ENCODE measurements at regions not wholly inside any gene's neighbourhood (a gene's known extent, or its start where the extent isn't known, plus 50 kb on each side); places are given as distances from the start of the nearest gene placed in this dataset.

GRCh38 chr6:21777846-21778245 is 184.3 kb downstream of the SOX4 start:
- Histone ChIP-seq H3K4me1 (0 out of 3 replicates have a peak, but pooled peaks cover 11% of the 10 kb centered on the region), H3K27ac (no peak overlapping the region), H3K4me3 (no peak overlapping the region), H3K9me3 (no peaks in the 10 kb centered on the region), H3K4me2 (no peak overlapping the region)
- ChIA-PET CTCF (no interaction called here), POLR2A (no interaction called here)
- 64% methylated on average over 1 of the region's 1 CpG for WGBS (ENCODE audit: missing lambda C conversion rate)
- ATAC-seq (no peak), DNase-seq (ENCODE audit: low read depth in 1 of 2, low spot score in 1 of 2) (no peak), FAIRE-seq (no peak)
- no peak for TF ChIP-seq HEYL (CRISPR knock-in tag; IDR thresholded peaks at IDR 0.05)
- TF ChIP-seq GATA3 (IDR thresholded peaks at IDR 0.05; ENCODE audit: borderline replicate concordance) = no peak
- TF ChIP-seq POLR2A (IDR thresholded peaks at IDR 0.05; ENCODE audit: low read length) = no peak
- no peak for TF ChIP-seq MYC (IDR thresholded peaks at IDR 0.05; ENCODE audit: borderline replicate concordance, low read length)
- no peak for TF ChIP-seq CHD4 (IDR thresholded peaks at IDR 0.05; ENCODE audit: borderline replicate concordance)
- no peak for TF ChIP-seq NR3C1 (IDR thresholded peaks at IDR 0.05)
- TF ChIP-seq HES2 (IDR thresholded peaks at IDR 0.05) = no peak
- TF ChIP-seq USF2 (IDR thresholded peaks at IDR 0.05) = no peak
- no peak for TF ChIP-seq MAX (IDR thresholded peaks at IDR 0.05)
- no peak for TF ChIP-seq EP300 (IDR thresholded peaks at IDR 0.05)

GRCh38 chr6:21780141-21780540 is 186.6 kb downstream of the SOX4 start:
- no peak for FAIRE-seq

GRCh38 chr6:21780679-21781078 is 187.1 kb downstream of the SOX4 start:
- WGBS (ENCODE audit: missing lambda C conversion rate) = 31% methylated on average over 5 of the region's 5 CpGs
- ATAC-seq (no peak), FAIRE-seq (no peak), DNase-seq (ENCODE audit: low read depth in 1 of 2, low spot score in 1 of 2) (no peak)
- peak overlapping the region; percentile 18 to 61; a peak in 4 of 6 replicates for H3K27ac ChIP-seq
- 0 out of 3 replicates have a peak, but pooled peaks cover 11% of the 10 kb centered on the region for H3K4me1 ChIP-seq
- ChIA-PET POLR2A (no interaction called here), CTCF (interaction anchor here (0.6 to 1.9 kb wide), 3 partner anchors 18 to 23 kb away, joined by 3 to 7 read pairs (median 4); no protein-coding TSS in a partner anchor)
- TF ChIP-seq CBX2 (IDR thresholded peaks at IDR 0.05; ENCODE audit: borderline replicate concordance, low read depth) = no peak
- TF ChIP-seq JUNB (IDR thresholded peaks at IDR 0.05) = no peak
- TF ChIP-seq EP300 (IDR thresholded peaks at IDR 0.05) = 0 out of 5 replicates have a peak, but pooled peaks of 1 of the 2 experiments have one; percentile 24
- H3K4me3 ChIP-seq = no peak overlapping the region
- H3K9me3 ChIP-seq = no peaks in the 10 kb centered on the region
- H3K4me2 ChIP-seq = no peak overlapping the region; the same call in 2 of the 3 replicates

More at GRCh38 chr6:21780141-21780540, 186.6 kb downstream of the SOX4 start:
- ChIA-PET CTCF (interaction anchor here (1.8 to 1.9 kb wide), 2 partner anchors 18 to 21 kb away, joined by 4 to 7 read pairs; no protein-coding TSS in a partner anchor), POLR2A (no interaction called here)
- WGBS (ENCODE audit: missing lambda C conversion rate) = 88% methylated on average over 2 of the region's 2 CpGs
- TF ChIP-seq CHD2 (IDR thresholded peaks at IDR 0.05; ENCODE audit: low read length, partially characterized antibody) (no peak), BHLHE40 (IDR thresholded peaks at IDR 0.05; ENCODE audit: low read depth, low read length) (no peak), FOXS1 (CRISPR knock-in tag; IDR thresholded peaks at IDR 0.05) (no peak), GATA3 (IDR thresholded peaks at IDR 0.05; ENCODE audit: borderline replicate concordance) (no peak), HES2 (IDR thresholded peaks at IDR 0.05) (no peak), ESRRA (IDR thresholded peaks at IDR 0.05; ENCODE audit: borderline replicate concordance, low read length) (no peak), SREBF2 (IDR thresholded peaks at IDR 0.05) (no peak), ZSCAN20 (CRISPR knock-in tag; IDR thresholded peaks at IDR 0.05) (no peak), HOXB13 (CRISPR knock-in tag; IDR thresholded peaks at IDR 0.05; ENCODE audit: low read depth) (no peak), MYC (IDR thresholded peaks at IDR 0.05; ENCODE audit: borderline replicate concordance, low read length) (no peak), JUNB (IDR thresholded peaks at IDR 0.05) (no peak), MAX (IDR thresholded peaks at IDR 0.05) (no peak), HOXB5 (CRISPR knock-in tag; IDR thresholded peaks at IDR 0.05) (no peak), USF2 (IDR thresholded peaks at IDR 0.05) (no peak), NPAS2 (CRISPR knock-in tag; IDR thresholded peaks at IDR 0.05; ENCODE audit: borderline replicate concordance) (no peak), ZC3H11A (IDR thresholded peaks at IDR 0.05) (no peak), RNF2 (IDR thresholded peaks at IDR 0.05; ENCODE audit: borderline replicate concordance, low read depth) (no peak), PHF8 (IDR thresholded peaks at IDR 0.05; ENCODE audit: borderline replicate concordance, low read depth) (no peak), RAD21 (conservative IDR thresholded peaks at IDR 0.05 in 1 of 2, IDR thresholded peaks at IDR 0.05 in 1 of 2) (no peak)
- DNase-seq (ENCODE audit: low read depth in 1 of 2, low spot score in 1 of 2) (no peak), ATAC-seq (no peak)
- H3K9me3 ChIP-seq = no peaks in the 10 kb centered on the region
- no peak overlapping the region for H3K4me3 ChIP-seq
- no peak overlapping the region; the same call in 2 of the 3 replicates for H3K4me2 ChIP-seq
- H3K4me1 ChIP-seq = 0 out of 3 replicates have a peak, but pooled peaks cover 11% of the 10 kb centered on the region
- peak overlapping the region; percentile 18 to 61; a peak in 3 of 6 replicates for H3K27ac ChIP-seq

Data from A549 (cell line).